GM12878 (cell line): ENCODE measurements at regions not wholly inside any gene's neighbourhood (a gene's known extent, or its start where the extent isn't known, plus 50 kb on each side); places are given as distances from the start of the nearest gene placed in this dataset.

Source experiments
- BACH1 ChIP-seq: fragments of 450-650 bp; IDR thresholded peaks from 2 replicates; pipeline ENCODE4 v1.6.1; 2017; ENCODE audit warnings: mild to moderate bottlenecking, borderline replicate concordance
- CBX5 ChIP-seq: sonication (generic); IDR thresholded peaks from 2 replicates; pipeline ENCODE4 v1.6.1; 2016; ENCODE audit warnings: low read depth, moderate library complexity, mild to moderate bottlenecking, inconsistent platforms
- CREB1 ChIP-seq: IDR thresholded peaks from 2 replicates; pipeline ENCODE4 v1.6.1; 2012; ENCODE audit warnings: low read depth, mild to moderate bottlenecking, inconsistent platforms
- EED ChIP-seq: sonication (generic); IDR thresholded peaks from 2 replicates; pipeline ENCODE4 v1.6.1; 2016; ENCODE audit warnings: antibody characterized with exemption, low read depth
- EZH2 ChIP-seq: IDR thresholded peaks from 2 replicates; pipeline ENCODE4 v1.6.1; 2012; ENCODE audit warnings: low read depth, mild to moderate bottlenecking, control low read depth, inconsistent platforms, low read length, borderline replicate concordance; ENCODE audit not compliant: control insufficient read depth
- POLR2A ChIP-seq: IDR thresholded peaks from 2 replicates; pipeline ENCODE4 v1.6.1; 2011; ENCODE audit warnings: low read depth, mild to moderate bottlenecking, low read length
- SUZ12 ChIP-seq: fragments of 200-600 bp; sonication (generic); IDR thresholded peaks from one replicate; pipeline ENCODE4 v1.6.1; 2018; ENCODE audit warnings: antibody characterized with exemption, mild to moderate bottlenecking; ENCODE audit not compliant: unreplicated experiment
- ZNF24 ChIP-seq: fragments of 450-650 bp; IDR thresholded peaks from 2 replicates; pipeline ENCODE4 v1.6.1; 2017; ENCODE audit warnings: antibody characterized with exemption, mild to moderate bottlenecking
- TF ChIP-seq, protein P1 (sequence below), 3 experiments: IDR thresholded peaks in 2 of 3; conservative IDR thresholded peaks in 1 of 3; 2 replicates each; pipeline ENCODE4 v1.5.1; 2011; ENCODE audit warnings: low read depth in 3 of 3, low read length in 3 of 3, mild to moderate bottlenecking in 3 of 3, control low read depth in 2 of 3, moderate library complexity in 2 of 3, inconsistent platforms in 1 of 3, mixed read lengths in 1 of 3; ENCODE audit not compliant: control insufficient read depth in 2 of 3, insufficient read depth in 1 of 3; ENCODE audit errors: extremely low read depth in 1 of 3
- TF ChIP-seq, protein P2 (sequence below): fragments of 450-650 bp; IDR thresholded peaks from 2 replicates; pipeline ENCODE4 v1.6.1; 2018; ENCODE audit warnings: borderline replicate concordance, mild to moderate bottlenecking; ENCODE audit not compliant: partially characterized antibody
- TF ChIP-seq, protein P3 (sequence below): IDR thresholded peaks from 2 replicates; pipeline ENCODE4 v1.6.1; 2012; ENCODE audit warnings: mild to moderate bottlenecking, low read depth, low read length

DNA sequence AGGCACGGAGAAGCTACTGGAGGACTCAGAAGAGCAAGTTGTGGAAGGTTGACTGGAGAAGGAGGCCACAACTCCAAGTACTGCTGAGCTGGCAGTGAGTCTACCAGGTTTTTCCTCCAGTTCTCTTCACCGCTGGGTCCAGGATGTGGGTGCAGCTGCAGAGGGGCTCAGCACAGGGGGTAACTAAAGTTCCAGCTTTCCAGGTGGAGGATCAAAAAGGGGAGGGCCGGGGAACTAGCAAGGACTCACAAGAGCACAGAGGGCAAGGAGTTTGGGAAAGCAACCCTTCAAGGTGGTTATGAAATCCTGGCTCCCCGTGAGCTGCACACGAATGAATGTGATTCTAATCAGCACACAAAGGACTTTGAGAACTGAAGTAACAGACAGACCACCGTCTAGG, 194.2 kb upstream of the GMDS start:
- TF ChIP-seq BACH1 = no peak
- TF ChIP-seq, protein P1, sequence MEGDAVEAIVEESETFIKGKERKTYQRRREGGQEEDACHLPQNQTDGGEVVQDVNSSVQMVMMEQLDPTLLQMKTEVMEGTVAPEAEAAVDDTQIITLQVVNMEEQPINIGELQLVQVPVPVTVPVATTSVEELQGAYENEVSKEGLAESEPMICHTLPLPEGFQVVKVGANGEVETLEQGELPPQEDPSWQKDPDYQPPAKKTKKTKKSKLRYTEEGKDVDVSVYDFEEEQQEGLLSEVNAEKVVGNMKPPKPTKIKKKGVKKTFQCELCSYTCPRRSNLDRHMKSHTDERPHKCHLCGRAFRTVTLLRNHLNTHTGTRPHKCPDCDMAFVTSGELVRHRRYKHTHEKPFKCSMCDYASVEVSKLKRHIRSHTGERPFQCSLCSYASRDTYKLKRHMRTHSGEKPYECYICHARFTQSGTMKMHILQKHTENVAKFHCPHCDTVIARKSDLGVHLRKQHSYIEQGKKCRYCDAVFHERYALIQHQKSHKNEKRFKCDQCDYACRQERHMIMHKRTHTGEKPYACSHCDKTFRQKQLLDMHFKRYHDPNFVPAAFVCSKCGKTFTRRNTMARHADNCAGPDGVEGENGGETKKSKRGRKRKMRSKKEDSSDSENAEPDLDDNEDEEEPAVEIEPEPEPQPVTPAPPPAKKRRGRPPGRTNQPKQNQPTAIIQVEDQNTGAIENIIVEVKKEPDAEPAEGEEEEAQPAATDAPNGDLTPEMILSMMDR (IDR thresholded peaks at IDR 0.05 in 2 of 3, conservative IDR thresholded peaks at IDR 0.05 in 1 of 3; ENCODE audit: control insufficient read depth in 2 of 3, extremely low read depth in 1 of 3, insufficient read depth in 1 of 3, low read depth in 3 of 3, low read length in 3 of 3) = no peak
- TF ChIP-seq EED = no peak
- TF ChIP-seq ZNF24 = no peak
- TF ChIP-seq SUZ12 = no peak
- TF ChIP-seq CREB1 = no peak
- TF ChIP-seq, protein P2, sequence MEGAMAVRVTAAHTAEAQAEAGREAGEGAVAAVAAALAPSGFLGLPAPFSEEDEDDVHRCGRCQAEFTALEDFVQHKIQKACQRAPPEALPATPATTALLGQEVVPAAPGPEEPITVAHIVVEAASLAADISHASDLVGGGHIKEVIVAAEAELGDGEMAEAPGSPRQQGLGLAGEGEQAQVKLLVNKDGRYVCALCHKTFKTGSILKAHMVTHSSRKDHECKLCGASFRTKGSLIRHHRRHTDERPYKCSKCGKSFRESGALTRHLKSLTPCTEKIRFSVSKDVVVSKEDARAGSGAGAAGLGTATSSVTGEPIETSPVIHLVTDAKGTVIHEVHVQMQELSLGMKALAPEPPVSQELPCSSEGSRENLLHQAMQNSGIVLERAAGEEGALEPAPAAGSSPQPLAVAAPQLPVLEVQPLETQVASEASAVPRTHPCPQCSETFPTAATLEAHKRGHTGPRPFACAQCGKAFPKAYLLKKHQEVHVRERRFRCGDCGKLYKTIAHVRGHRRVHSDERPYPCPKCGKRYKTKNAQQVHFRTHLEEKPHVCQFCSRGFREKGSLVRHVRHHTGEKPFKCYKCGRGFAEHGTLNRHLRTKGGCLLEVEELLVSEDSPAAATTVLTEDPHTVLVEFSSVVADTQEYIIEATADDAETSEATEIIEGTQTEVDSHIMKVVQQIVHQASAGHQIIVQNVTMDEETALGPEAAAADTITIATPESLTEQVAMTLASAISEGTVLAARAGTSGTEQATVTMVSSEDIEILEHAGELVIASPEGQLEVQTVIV = no peak
- no peak for TF ChIP-seq CBX5
- TF ChIP-seq, protein P3, sequence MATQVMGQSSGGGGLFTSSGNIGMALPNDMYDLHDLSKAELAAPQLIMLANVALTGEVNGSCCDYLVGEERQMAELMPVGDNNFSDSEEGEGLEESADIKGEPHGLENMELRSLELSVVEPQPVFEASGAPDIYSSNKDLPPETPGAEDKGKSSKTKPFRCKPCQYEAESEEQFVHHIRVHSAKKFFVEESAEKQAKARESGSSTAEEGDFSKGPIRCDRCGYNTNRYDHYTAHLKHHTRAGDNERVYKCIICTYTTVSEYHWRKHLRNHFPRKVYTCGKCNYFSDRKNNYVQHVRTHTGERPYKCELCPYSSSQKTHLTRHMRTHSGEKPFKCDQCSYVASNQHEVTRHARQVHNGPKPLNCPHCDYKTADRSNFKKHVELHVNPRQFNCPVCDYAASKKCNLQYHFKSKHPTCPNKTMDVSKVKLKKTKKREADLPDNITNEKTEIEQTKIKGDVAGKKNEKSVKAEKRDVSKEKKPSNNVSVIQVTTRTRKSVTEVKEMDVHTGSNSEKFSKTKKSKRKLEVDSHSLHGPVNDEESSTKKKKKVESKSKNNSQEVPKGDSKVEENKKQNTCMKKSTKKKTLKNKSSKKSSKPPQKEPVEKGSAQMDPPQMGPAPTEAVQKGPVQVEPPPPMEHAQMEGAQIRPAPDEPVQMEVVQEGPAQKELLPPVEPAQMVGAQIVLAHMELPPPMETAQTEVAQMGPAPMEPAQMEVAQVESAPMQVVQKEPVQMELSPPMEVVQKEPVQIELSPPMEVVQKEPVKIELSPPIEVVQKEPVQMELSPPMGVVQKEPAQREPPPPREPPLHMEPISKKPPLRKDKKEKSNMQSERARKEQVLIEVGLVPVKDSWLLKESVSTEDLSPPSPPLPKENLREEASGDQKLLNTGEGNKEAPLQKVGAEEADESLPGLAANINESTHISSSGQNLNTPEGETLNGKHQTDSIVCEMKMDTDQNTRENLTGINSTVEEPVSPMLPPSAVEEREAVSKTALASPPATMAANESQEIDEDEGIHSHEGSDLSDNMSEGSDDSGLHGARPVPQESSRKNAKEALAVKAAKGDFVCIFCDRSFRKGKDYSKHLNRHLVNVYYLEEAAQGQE = no peak
- TF ChIP-seq EZH2 = no peak
- TF ChIP-seq POLR2A = no peak
